ENCODE measurements at regions not wholly inside any gene's neighbourhood (a gene's known extent, or its start where the extent isn't known, plus 50 kb on each side); places are given as distances from the start of the nearest gene placed in this dataset.

DNA sequence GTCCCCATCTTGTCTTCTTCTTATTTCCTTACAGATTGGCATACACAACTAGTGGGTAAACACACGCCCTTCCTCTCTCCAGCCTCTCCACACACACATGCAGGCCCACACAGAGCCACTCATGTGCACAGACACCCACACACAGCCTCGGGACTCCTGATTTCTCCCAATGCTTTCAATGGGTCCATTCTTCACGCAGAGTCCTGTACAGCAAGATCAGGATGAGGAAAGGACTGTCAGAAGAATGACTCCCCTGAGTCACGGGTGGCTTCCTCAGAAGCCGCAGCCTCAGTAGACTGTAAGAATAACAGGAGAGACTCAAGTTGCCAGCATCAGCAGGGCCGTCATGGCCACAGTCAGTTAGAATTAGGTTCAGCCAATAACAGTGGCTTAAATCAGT is 109.1 kb upstream of the GLI2 start:
- DNase-seq (no peak), ATAC-seq (ENCODE audit: insufficient read depth, low read depth) (no peak)
- TF ChIP-seq EZH2 (IDR thresholded peaks at IDR 0.05; ENCODE audit: borderline replicate concordance, low read depth, low read length, severe bottlenecking) (no peak), CTCF (IDR thresholded peaks at IDR 0.05; ENCODE audit: borderline replicate concordance, extremely low read depth, low read length, poor library complexity, severe bottlenecking) (no peak)
- H3K9me3 ChIP-seq (ENCODE audit: insufficient read depth, low read length, severe bottlenecking), result no peaks in the 10 kb centered on the region
- no peak overlapping the region for H3K4me2 ChIP-seq (ENCODE audit: insufficient read depth, low read length)
- no peaks in the 10 kb centered on the region for H3K4me1 ChIP-seq (ENCODE audit: insufficient read depth, low read length)
- no peaks in the 10 kb centered on the region for H3K79me2 ChIP-seq (ENCODE audit: insufficient read depth, low read length)
- no peak overlapping the region for H3K9ac ChIP-seq (ENCODE audit: low read depth, low read length)
- H2AFZ ChIP-seq (ENCODE audit: low read depth, low read length), result no peak overlapping the region
- no peaks in the 10 kb centered on the region for H3K27me3 ChIP-seq (ENCODE audit: insufficient read depth, low read length, poor library complexity)
- no peaks in the 10 kb centered on the region for H4K20me1 ChIP-seq (ENCODE audit: insufficient read depth, low read length)
- H3K4me3 ChIP-seq (ENCODE audit: low read depth in 1 of 2, low read length in 2 of 2), result no peak overlapping the region
- no peaks in the 10 kb centered on the region for H3K36me3 ChIP-seq (ENCODE audit: insufficient read depth, low read length)
- no peak overlapping the region for H3K27ac ChIP-seq (ENCODE audit: low read length)

DNA sequence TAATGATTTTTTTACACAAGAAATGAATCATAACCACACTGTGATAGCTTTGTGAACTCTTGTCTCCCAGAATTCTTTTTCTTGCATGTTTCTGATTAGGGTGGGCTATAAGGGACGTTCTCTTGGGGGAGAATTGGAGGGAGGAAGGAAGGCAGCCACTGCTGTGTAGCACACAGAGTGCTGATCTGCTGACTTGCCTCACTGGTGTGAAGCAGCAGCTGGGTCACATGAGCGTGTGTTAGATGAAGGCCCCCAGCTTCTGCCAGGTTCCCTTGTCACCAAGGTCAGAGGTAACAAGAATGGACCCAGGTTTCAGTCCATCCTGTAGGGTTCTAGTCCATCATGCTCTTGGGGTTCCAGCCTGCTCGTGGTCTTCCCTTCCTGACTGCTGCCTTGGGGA is 107.4 kb upstream of the GLI2 start:
- TF ChIP-seq EZH2 (IDR thresholded peaks at IDR 0.05; ENCODE audit: borderline replicate concordance, low read depth, low read length, severe bottlenecking) (no peak), CTCF (IDR thresholded peaks at IDR 0.05; ENCODE audit: borderline replicate concordance, extremely low read depth, low read length, poor library complexity, severe bottlenecking) (no peak)
- Histone ChIP-seq H3K27ac (ENCODE audit: low read length) (no peak overlapping the region), H3K36me3 (ENCODE audit: insufficient read depth, low read length) (no peaks in the 10 kb centered on the region), H3K9ac (ENCODE audit: low read depth, low read length) (no peak overlapping the region), H3K4me2 (ENCODE audit: insufficient read depth, low read length) (no peak overlapping the region), H2AFZ (ENCODE audit: low read depth, low read length) (no peak overlapping the region), H3K4me3 (ENCODE audit: low read depth in 1 of 2, low read length in 2 of 2) (no peak overlapping the region), H3K79me2 (ENCODE audit: insufficient read depth, low read length) (no peaks in the 10 kb centered on the region), H3K4me1 (ENCODE audit: insufficient read depth, low read length) (no peaks in the 10 kb centered on the region), H4K20me1 (ENCODE audit: insufficient read depth, low read length) (no peaks in the 10 kb centered on the region), H3K9me3 (ENCODE audit: insufficient read depth, low read length, severe bottlenecking) (no peaks in the 10 kb centered on the region), H3K27me3 (ENCODE audit: insufficient read depth, low read length, poor library complexity) (no peaks in the 10 kb centered on the region)
- DNase-seq, result no peak
- ATAC-seq (ENCODE audit: insufficient read depth, low read depth), result no peak

GRCh38 chr2:120629241-120629895 is 106.3 kb upstream of the GLI2 start:
- TF ChIP-seq EZH2 (IDR thresholded peaks at IDR 0.05; ENCODE audit: borderline replicate concordance, low read depth, low read length, severe bottlenecking) (no peak), CTCF (IDR thresholded peaks at IDR 0.05; ENCODE audit: borderline replicate concordance, extremely low read depth, low read length, poor library complexity, severe bottlenecking) (no peak)
- Histone ChIP-seq H3K4me3 (ENCODE audit: low read depth in 1 of 2, low read length in 2 of 2) (no peak overlapping the region), H4K20me1 (ENCODE audit: insufficient read depth, low read length) (no peaks in the 10 kb centered on the region), H3K4me2 (ENCODE audit: insufficient read depth, low read length) (no peak overlapping the region), H3K27me3 (ENCODE audit: insufficient read depth, low read length, poor library complexity) (peaks cover 2% of the 10 kb centered on the region), H3K36me3 (ENCODE audit: insufficient read depth, low read length) (no peaks in the 10 kb centered on the region), H3K4me1 (ENCODE audit: insufficient read depth, low read length) (no peaks in the 10 kb centered on the region), H3K9me3 (ENCODE audit: insufficient read depth, low read length, severe bottlenecking) (no peaks in the 10 kb centered on the region), H3K9ac (ENCODE audit: low read depth, low read length) (no peak overlapping the region), H2AFZ (ENCODE audit: low read depth, low read length) (no peak overlapping the region), H3K79me2 (ENCODE audit: insufficient read depth, low read length) (no peaks in the 10 kb centered on the region), H3K27ac (ENCODE audit: low read length) (no peak overlapping the region)
- no peak for DNase-seq
- ATAC-seq (ENCODE audit: insufficient read depth, low read depth), result no peak
